ENCODE measurements at regions not wholly inside any gene's neighbourhood (a gene's known extent, or its start where the extent isn't known, plus 50 kb on each side); places are given as distances from the start of the nearest gene placed in this dataset.

GRCh38 chr1:53378061-53378460 lies 50.2 kb upstream of the LRP8 start:
- no peak overlapping the region for H3K27ac ChIP-seq (ENCODE audit: low read depth, low read length)
- peaks cover 19% of the 10 kb centered on the region for H3K4me1 ChIP-seq (ENCODE audit: control insufficient read depth, insufficient read depth, low read length)
- H3K9me3 ChIP-seq (ENCODE audit: control insufficient read depth, insufficient read depth, low read depth, low read length) = no peaks in the 10 kb centered on the region
- H3K27me3 ChIP-seq (ENCODE audit: control insufficient read depth, insufficient read depth, low read length) = peaks cover 21% of the 10 kb centered on the region
- no peaks in the 10 kb centered on the region for H3K36me3 ChIP-seq (ENCODE audit: control insufficient read depth, insufficient read depth, low read length)
- no peak overlapping the region for H3K4me3 ChIP-seq (ENCODE audit: low read depth, low read length)
- H3K9ac ChIP-seq (ENCODE audit: low read length) = no peak overlapping the region

DNA sequence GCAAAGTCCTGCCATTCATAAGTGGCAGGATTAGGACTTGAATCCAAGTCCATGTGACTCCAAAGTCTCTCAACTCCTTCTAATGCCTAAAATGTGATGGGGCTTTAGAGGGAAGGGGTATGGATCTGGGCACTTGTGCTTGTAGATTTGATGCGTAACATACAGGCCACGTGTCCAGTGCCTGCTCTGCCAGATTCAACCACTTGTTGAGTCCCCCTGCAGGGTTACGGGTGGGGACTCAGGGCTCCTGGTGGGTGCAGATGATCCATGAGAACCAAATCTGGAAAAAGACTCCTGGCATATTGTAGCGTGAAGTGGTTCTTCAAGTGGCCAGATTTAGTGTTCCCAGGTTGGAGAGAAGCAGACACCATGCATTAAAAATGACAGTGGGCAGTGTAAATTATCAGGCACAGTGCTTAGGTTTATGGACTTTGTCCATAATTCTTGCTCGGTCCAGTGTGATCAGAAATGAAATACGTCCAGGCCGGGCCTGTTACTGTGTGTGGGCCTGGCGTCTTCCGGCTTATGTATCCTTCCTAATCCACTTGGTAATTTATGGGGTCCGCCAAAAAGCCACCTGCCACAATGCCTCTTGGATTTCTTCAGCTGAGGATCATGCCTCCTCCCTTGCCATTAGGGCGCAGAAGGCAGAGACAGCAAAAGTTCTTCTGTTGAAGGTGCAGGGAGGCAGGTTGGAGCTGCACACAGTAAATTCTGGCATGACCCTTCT lies 51.2 kb upstream of the LRP8 start:
- no peak overlapping the region for H3K27ac ChIP-seq (ENCODE audit: low read depth, low read length)
- peaks cover 19% of the 10 kb centered on the region for H3K4me1 ChIP-seq (ENCODE audit: control insufficient read depth, insufficient read depth, low read length)
- peaks cover 28% of the 10 kb centered on the region for H3K27me3 ChIP-seq (ENCODE audit: control insufficient read depth, insufficient read depth, low read length)
- no peak overlapping the region for H3K9ac ChIP-seq (ENCODE audit: low read length)
- no peaks in the 10 kb centered on the region for H3K36me3 ChIP-seq (ENCODE audit: control insufficient read depth, insufficient read depth, low read length)
- H3K9me3 ChIP-seq (ENCODE audit: control insufficient read depth, insufficient read depth, low read depth, low read length) = no peaks in the 10 kb centered on the region
- no peak overlapping the region for H3K4me3 ChIP-seq (ENCODE audit: low read depth, low read length)

GRCh38 chr1:53379662-53380002 lies 51.8 kb upstream of the LRP8 start:
- Histone ChIP-seq H3K4me3 (ENCODE audit: low read depth, low read length) (no peak overlapping the region), H3K27ac (ENCODE audit: low read depth, low read length) (no peak overlapping the region), H3K9me3 (ENCODE audit: control insufficient read depth, insufficient read depth, low read depth, low read length) (no peaks in the 10 kb centered on the region), H3K9ac (ENCODE audit: low read length) (no peak overlapping the region), H3K27me3 (ENCODE audit: control insufficient read depth, insufficient read depth, low read length) (peaks cover 30% of the 10 kb centered on the region), H3K4me1 (ENCODE audit: control insufficient read depth, insufficient read depth, low read length) (peaks cover 19% of the 10 kb centered on the region), H3K36me3 (ENCODE audit: control insufficient read depth, insufficient read depth, low read length) (no peaks in the 10 kb centered on the region)

- H3K9me3 ChIP-seq (ENCODE audit: control insufficient read depth, insufficient read depth, low read depth, low read length) = no peaks in the 10 kb centered on the region
- no peak overlapping the region for H3K9ac ChIP-seq (ENCODE audit: low read length)
- no peak overlapping the region for H3K4me3 ChIP-seq (ENCODE audit: low read depth, low read length)
- no peak overlapping the region for H3K27ac ChIP-seq (ENCODE audit: low read depth, low read length)
- peaks cover 31% of the 10 kb centered on the region for H3K27me3 ChIP-seq (ENCODE audit: control insufficient read depth, insufficient read depth, low read length)
- peaks cover 19% of the 10 kb centered on the region for H3K4me1 ChIP-seq (ENCODE audit: control insufficient read depth, insufficient read depth, low read length)
- no peaks in the 10 kb centered on the region for H3K36me3 ChIP-seq (ENCODE audit: control insufficient read depth, insufficient read depth, low read length)
These were observed 52.4 kb upstream of the LRP8 start for GRCh38 chr1:53380296-53380695.

GRCh38 chr1:53381790-53382401 lies 54.0 kb upstream of the LRP8 start:
- no peaks in the 10 kb centered on the region for H3K36me3 ChIP-seq (ENCODE audit: control insufficient read depth, insufficient read depth, low read length)
- H3K27me3 ChIP-seq (ENCODE audit: control insufficient read depth, insufficient read depth, low read length) = peaks cover 27% of the 10 kb centered on the region
- peaks cover 6% of the 10 kb centered on the region for H3K4me1 ChIP-seq (ENCODE audit: control insufficient read depth, insufficient read depth, low read length)
- no peak overlapping the region for H3K4me3 ChIP-seq (ENCODE audit: low read depth, low read length)
- H3K9me3 ChIP-seq (ENCODE audit: control insufficient read depth, insufficient read depth, low read depth, low read length) = no peaks in the 10 kb centered on the region
- H3K27ac ChIP-seq (ENCODE audit: low read depth, low read length) = no peak overlapping the region
- H3K9ac ChIP-seq (ENCODE audit: low read length) = no peak overlapping the region

- no peaks in the 10 kb centered on the region; the same call in 1 of the 2 replicates for H3K4me1 ChIP-seq (ENCODE audit: control insufficient read depth, insufficient read depth, low read length)
- H3K4me3 ChIP-seq (ENCODE audit: low read depth, low read length) = no peak overlapping the region
- H3K36me3 ChIP-seq (ENCODE audit: control insufficient read depth, insufficient read depth, low read length) = no peaks in the 10 kb centered on the region
- H3K9ac ChIP-seq (ENCODE audit: low read length) = no peak overlapping the region
- H3K27ac ChIP-seq (ENCODE audit: low read depth, low read length) = no peak overlapping the region
- H3K9me3 ChIP-seq (ENCODE audit: control insufficient read depth, insufficient read depth, low read depth, low read length) = 0 out of 2 replicates have a peak, but pooled peaks cover 3% of the 10 kb centered on the region
- H3K27me3 ChIP-seq (ENCODE audit: control insufficient read depth, insufficient read depth, low read length) = peaks cover 21% of the 10 kb centered on the region
These were observed 55.4 kb upstream of the LRP8 start for GRCh38 chr1:53383136-53383870.

DNA sequence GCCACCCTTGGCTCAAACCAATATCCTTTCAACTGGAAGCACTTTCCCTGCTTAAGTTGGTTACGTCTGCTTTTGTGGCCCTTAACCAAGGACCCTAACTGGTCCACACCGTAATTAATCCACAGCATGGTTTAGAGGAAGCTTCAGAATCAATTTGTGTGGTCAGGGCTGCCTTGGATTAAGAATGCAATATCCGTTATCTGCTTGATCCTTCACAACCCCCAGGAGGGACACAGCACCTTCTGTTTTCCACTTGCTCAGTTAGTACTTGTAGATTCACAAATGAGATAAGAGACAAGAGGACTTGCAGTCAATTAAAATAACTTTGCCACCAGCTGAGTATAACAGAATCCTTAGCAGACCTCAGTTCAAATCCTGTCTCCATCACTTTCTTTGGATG lies 56.9 kb upstream of the LRP8 start:
- Histone ChIP-seq H3K36me3 (ENCODE audit: control insufficient read depth, insufficient read depth, low read length) (no peaks in the 10 kb centered on the region), H3K4me1 (ENCODE audit: control insufficient read depth, insufficient read depth, low read length) (no peaks in the 10 kb centered on the region), H3K4me3 (ENCODE audit: low read depth, low read length) (no peak overlapping the region), H3K27me3 (ENCODE audit: control insufficient read depth, insufficient read depth, low read length) (peaks cover 18% of the 10 kb centered on the region), H3K27ac (ENCODE audit: low read depth, low read length) (no peak overlapping the region), H3K9me3 (ENCODE audit: control insufficient read depth, insufficient read depth, low read depth, low read length) (0 out of 2 replicates have a peak, but pooled peaks cover 3% of the 10 kb centered on the region), H3K9ac (ENCODE audit: low read length) (no peak overlapping the region)

DNA sequence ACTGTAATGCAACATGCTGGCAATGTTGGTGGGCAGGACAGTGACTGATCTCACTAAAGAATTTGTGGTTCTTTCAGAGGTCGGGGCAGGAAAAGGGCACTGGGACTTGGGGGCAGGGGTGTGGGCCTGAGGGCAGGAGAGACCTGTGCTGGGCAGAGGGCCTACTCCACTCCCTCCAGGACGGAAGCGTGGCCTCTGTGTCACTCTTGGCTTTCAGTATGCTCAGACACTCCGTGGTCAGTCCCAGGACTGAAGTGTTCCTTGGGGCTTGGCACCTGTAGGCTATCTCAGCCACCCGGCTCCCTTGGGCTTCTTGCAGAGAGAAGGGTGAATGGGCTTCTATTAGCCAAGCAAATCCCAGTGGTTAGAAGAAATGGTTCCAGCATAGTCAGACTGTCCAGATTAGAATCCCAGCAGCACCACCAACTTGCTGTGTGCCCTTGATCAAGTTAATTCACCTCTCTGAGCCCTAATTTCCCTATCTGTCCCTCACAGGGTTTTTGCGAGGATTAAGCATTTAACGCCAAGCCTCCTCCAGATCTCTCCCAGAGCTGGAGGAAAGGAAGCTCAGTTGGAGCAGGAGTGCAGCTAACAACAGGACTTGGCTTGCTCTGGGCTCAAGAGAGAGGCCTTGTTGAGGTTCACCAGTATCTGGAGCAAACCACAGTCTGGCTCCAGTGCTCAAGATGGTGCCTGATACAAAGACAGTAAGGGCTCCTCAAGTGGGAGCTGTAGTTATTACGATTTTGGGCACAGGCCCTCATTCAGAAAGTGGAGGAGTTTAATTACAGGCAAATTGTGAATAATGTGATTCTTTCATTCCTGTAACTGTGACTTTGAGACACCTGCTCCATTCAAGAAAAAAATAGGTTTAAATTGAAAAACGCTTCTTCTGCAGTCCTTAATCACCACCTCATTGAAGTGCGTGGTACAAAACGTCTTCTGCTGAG lies 57.7 kb upstream of the LRP8 start:
- Histone ChIP-seq H3K27ac (ENCODE audit: low read depth, low read length) (no peak overlapping the region), H3K27me3 (ENCODE audit: control insufficient read depth, insufficient read depth, low read length) (peaks cover 18% of the 10 kb centered on the region), H3K4me1 (ENCODE audit: control insufficient read depth, insufficient read depth, low read length) (no peaks in the 10 kb centered on the region; the same call in 1 of the 2 replicates), H3K36me3 (ENCODE audit: control insufficient read depth, insufficient read depth, low read length) (no peaks in the 10 kb centered on the region), H3K9ac (ENCODE audit: low read length) (no peak overlapping the region), H3K9me3 (ENCODE audit: control insufficient read depth, insufficient read depth, low read depth, low read length) (0 out of 2 replicates have a peak, but pooled peaks cover 3% of the 10 kb centered on the region), H3K4me3 (ENCODE audit: low read depth, low read length) (no peak overlapping the region)

DNA sequence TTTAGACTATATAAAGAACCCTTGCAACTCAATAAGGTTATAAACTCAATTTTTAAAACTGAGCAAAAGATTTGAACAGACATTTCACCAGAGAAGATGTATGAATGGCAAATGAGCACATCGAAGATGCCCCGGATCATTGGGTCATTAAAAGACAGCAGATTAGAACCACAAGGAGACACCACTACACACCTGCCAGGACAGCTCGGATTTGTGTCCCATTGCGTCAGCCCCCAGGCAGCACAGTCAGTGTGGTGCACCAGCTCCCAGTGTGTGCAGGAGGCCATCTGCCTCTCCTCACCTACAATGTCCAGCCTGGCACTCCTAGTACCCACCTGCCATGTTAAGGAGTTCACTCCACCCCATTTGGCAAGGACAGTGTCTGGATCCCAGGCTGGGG lies 61.1 kb upstream of the LRP8 start:
- H3K36me3 ChIP-seq (ENCODE audit: control insufficient read depth, insufficient read depth, low read length) = no peaks in the 10 kb centered on the region
- no peak overlapping the region for H3K9ac ChIP-seq (ENCODE audit: low read length)
- no peak overlapping the region for H3K27ac ChIP-seq (ENCODE audit: low read depth, low read length)
- peaks cover 3% of the 10 kb centered on the region; the same call in 1 of the 2 replicates for H3K27me3 ChIP-seq (ENCODE audit: control insufficient read depth, insufficient read depth, low read length)
- no peak overlapping the region for H3K4me3 ChIP-seq (ENCODE audit: low read depth, low read length)
- peaks cover 6% of the 10 kb centered on the region; the same call in 1 of the 2 replicates for H3K4me1 ChIP-seq (ENCODE audit: control insufficient read depth, insufficient read depth, low read length)
- 0 out of 2 replicates have a peak, but pooled peaks cover 3% of the 10 kb centered on the region for H3K9me3 ChIP-seq (ENCODE audit: control insufficient read depth, insufficient read depth, low read depth, low read length)

- no peaks in the 10 kb centered on the region for H3K36me3 ChIP-seq (ENCODE audit: control insufficient read depth, insufficient read depth, low read length)
- no peak overlapping the region for H3K9ac ChIP-seq (ENCODE audit: low read length)
- H3K27me3 ChIP-seq (ENCODE audit: control insufficient read depth, insufficient read depth, low read length) = no peaks in the 10 kb centered on the region
- H3K4me1 ChIP-seq (ENCODE audit: control insufficient read depth, insufficient read depth, low read length) = peaks cover 15% of the 10 kb centered on the region; the same call in 1 of the 2 replicates
- no peak overlapping the region for H3K4me3 ChIP-seq (ENCODE audit: low read depth, low read length)
- H3K9me3 ChIP-seq (ENCODE audit: control insufficient read depth, insufficient read depth, low read depth, low read length) = 0 out of 2 replicates have a peak, but pooled peaks cover 3% of the 10 kb centered on the region
- H3K27ac ChIP-seq (ENCODE audit: low read depth, low read length) = no peak overlapping the region
These were observed 62.4 kb upstream of the LRP8 start for GRCh38 chr1:53390261-53390660.

Data from HUES6 (cell line).